Upper lobe of left lung (tissue), 4 donors: ENCODE measurements at regions not wholly inside any gene's neighbourhood (a gene's known extent, or its start where the extent isn't known, plus 50 kb on each side); places are given as distances from the start of the nearest gene placed in this dataset.

Source experiments
- POLR2A ChIP-seq, 4 donors: fragments of 450-650 bp; IDR thresholded peaks; one replicate each; pipeline ENCODE4 v1.5.1; 2016 to 2017; ENCODE audit warnings: antibody characterized with exemption in 4 of 4, mild to moderate bottlenecking in 2 of 4
- POLR2AphosphoS5 ChIP-seq, 2 donors: sonication (generic); formaldehyde crosslinking; IDR thresholded peaks; one replicate each; pipeline ENCODE4 v1.5.1; 2017; ENCODE audit warnings: antibody characterized with exemption in 2 of 2
- TF ChIP-seq, protein P1 (sequence below), 6 experiments: fragments of 450-650 bp in 4 of 6; fragments of 200-600 bp in 2 of 6; sonication (generic) in 2 of 6; IDR thresholded peaks; one replicate each; pipeline ENCODE4 v1.5.1; 2016 to 2019; ENCODE audit warnings: antibody characterized with exemption in 6 of 6

DNA sequence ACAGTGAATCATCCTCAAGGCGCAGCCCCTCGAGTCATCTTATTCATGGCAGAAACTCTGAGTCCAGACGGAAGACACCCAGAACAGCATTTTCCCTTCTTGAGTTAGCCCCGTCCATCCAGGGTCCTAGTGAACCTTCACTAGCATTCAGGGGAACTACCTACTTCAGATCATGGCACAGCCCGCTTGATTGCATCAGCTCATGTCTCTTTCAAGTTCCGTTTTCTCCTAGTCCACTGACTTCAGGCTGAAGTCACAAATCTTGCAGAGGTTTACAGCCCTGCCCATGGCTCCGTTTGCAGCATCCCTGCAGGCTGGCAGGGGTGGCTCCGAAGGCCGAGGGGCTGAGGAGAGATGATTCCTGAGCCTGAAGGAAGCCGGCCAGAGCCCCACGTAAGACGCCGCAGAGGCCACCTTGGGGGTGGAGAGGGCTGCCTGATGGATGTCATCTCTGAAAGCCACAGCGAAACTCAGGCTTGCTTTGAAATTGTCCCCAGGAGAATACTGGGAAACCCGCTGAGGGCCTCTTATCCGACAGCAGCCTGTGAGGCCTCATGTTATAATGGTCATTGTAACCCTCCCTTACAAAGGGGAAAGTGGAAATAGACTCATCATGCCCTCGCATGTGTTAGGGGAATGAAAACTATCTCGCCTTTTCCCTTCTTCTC lies 310.2 kb upstream of the AJAP1 start:
- no peak for TF ChIP-seq POLR2AphosphoS5 (IDR thresholded peaks at IDR 0.05)
- TF ChIP-seq, protein P1, sequence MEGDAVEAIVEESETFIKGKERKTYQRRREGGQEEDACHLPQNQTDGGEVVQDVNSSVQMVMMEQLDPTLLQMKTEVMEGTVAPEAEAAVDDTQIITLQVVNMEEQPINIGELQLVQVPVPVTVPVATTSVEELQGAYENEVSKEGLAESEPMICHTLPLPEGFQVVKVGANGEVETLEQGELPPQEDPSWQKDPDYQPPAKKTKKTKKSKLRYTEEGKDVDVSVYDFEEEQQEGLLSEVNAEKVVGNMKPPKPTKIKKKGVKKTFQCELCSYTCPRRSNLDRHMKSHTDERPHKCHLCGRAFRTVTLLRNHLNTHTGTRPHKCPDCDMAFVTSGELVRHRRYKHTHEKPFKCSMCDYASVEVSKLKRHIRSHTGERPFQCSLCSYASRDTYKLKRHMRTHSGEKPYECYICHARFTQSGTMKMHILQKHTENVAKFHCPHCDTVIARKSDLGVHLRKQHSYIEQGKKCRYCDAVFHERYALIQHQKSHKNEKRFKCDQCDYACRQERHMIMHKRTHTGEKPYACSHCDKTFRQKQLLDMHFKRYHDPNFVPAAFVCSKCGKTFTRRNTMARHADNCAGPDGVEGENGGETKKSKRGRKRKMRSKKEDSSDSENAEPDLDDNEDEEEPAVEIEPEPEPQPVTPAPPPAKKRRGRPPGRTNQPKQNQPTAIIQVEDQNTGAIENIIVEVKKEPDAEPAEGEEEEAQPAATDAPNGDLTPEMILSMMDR (IDR thresholded peaks at IDR 0.05) = no peak
- no peak for TF ChIP-seq POLR2A (IDR thresholded peaks at IDR 0.05)
